ENCODE measurements at regions not wholly inside any gene's neighbourhood (a gene's known extent, or its start where the extent isn't known, plus 50 kb on each side); places are given as distances from the start of the nearest gene placed in this dataset.

GRCh38 chr21:31491617-31492016 is 147.6 kb upstream of the TIAM1 start:
- no peak overlapping the region for H3K4me3 ChIP-seq
- no peak overlapping the region for H3K27ac ChIP-seq
- intact Hi-C loops (cut with DNase I): no loop called here
- DNase-seq (ENCODE audit: extremely low spot score in 2 of 2): no peak
- no peaks in the 10 kb centered on the region for H3K4me1 ChIP-seq
- no peaks in the 10 kb centered on the region for H3K9me3 ChIP-seq
- TF ChIP-seq CTCF (IDR thresholded peaks at IDR 0.05) (no peak), POLR2A (IDR thresholded peaks at IDR 0.05) (no peak), POLR2AphosphoS5 (IDR thresholded peaks at IDR 0.05; ENCODE audit: insufficient read depth in 1 of 2, low read depth in 1 of 2) (no peak)
- H3K27me3 ChIP-seq: no peaks in the 10 kb centered on the region
- H3K36me3 ChIP-seq: no peaks in the 10 kb centered on the region

- H3K4me1 ChIP-seq: no peaks in the 10 kb centered on the region
- DNase-seq (ENCODE audit: extremely low spot score in 2 of 2): no peak
- TF ChIP-seq POLR2AphosphoS5 (IDR thresholded peaks at IDR 0.05; ENCODE audit: insufficient read depth in 1 of 2, low read depth in 1 of 2) (no peak), POLR2A (IDR thresholded peaks at IDR 0.05) (no peak), CTCF (IDR thresholded peaks at IDR 0.05) (no peak)
- no peaks in the 10 kb centered on the region for H3K36me3 ChIP-seq
- no peaks in the 10 kb centered on the region for H3K27me3 ChIP-seq
- H3K4me3 ChIP-seq: no peak overlapping the region
- H3K27ac ChIP-seq: no peak overlapping the region
- intact Hi-C loops (cut with DNase I): no loop called here
- H3K9me3 ChIP-seq: no peaks in the 10 kb centered on the region
Measured at GRCh38 chr21:31490443-31490842, 146.4 kb upstream of the TIAM1 start.

- Histone ChIP-seq H3K27me3 (no peaks in the 10 kb centered on the region), H3K4me3 (no peak overlapping the region), H3K9me3 (no peaks in the 10 kb centered on the region), H3K4me1 (no peaks in the 10 kb centered on the region), H3K36me3 (no peaks in the 10 kb centered on the region), H3K27ac (no peak overlapping the region)
- intact Hi-C loops (cut with DNase I): no loop called here
- TF ChIP-seq POLR2A (IDR thresholded peaks at IDR 0.05) (no peak), CTCF (IDR thresholded peaks at IDR 0.05) (no peak), POLR2AphosphoS5 (IDR thresholded peaks at IDR 0.05; ENCODE audit: insufficient read depth in 1 of 2, low read depth in 1 of 2) (no peak)
- no peak for DNase-seq (ENCODE audit: extremely low spot score in 2 of 2)
Measured at GRCh38 chr21:31489726-31490125, 145.7 kb upstream of the TIAM1 start.

- no peaks in the 10 kb centered on the region for H3K36me3 ChIP-seq
- intact Hi-C loops (cut with DNase I): no loop called here
- H3K27me3 ChIP-seq: no peaks in the 10 kb centered on the region
- DNase-seq (ENCODE audit: extremely low spot score in 2 of 2): no peak
- TF ChIP-seq CTCF (IDR thresholded peaks at IDR 0.05): no peak
- no peak for TF ChIP-seq POLR2A (IDR thresholded peaks at IDR 0.05)
- no peak overlapping the region for H3K27ac ChIP-seq
- H3K9me3 ChIP-seq: no peaks in the 10 kb centered on the region
- no peaks in the 10 kb centered on the region for H3K4me1 ChIP-seq
- no peak overlapping the region for H3K4me3 ChIP-seq
Measured at GRCh38 chr21:31489014-31489413, 145.0 kb upstream of the TIAM1 start.

GRCh38 chr21:31484219-31484618 is 140.2 kb upstream of the TIAM1 start:
- TF ChIP-seq POLR2A (IDR thresholded peaks at IDR 0.05) (no peak), POLR2AphosphoS5 (IDR thresholded peaks at IDR 0.05; ENCODE audit: insufficient read depth in 1 of 2, low read depth in 1 of 2) (no peak)
- no peak for DNase-seq (ENCODE audit: extremely low spot score in 2 of 2)
- Histone ChIP-seq H3K4me1 (no peaks in the 10 kb centered on the region), H3K27me3 (no peaks in the 10 kb centered on the region), H3K9me3 (no peaks in the 10 kb centered on the region), H3K4me3 (no peak overlapping the region), H3K27ac (no peak overlapping the region), H3K36me3 (no peaks in the 10 kb centered on the region)
- intact Hi-C loops (cut with DNase I): no loop called here

- Histone ChIP-seq H3K36me3 (no peaks in the 10 kb centered on the region), H3K9me3 (no peaks in the 10 kb centered on the region), H3K27me3 (no peaks in the 10 kb centered on the region), H3K27ac (no peak overlapping the region), H3K4me1 (no peaks in the 10 kb centered on the region), H3K4me3 (no peak overlapping the region)
- intact Hi-C loops (cut with DNase I): no loop called here
- no peak for DNase-seq (ENCODE audit: extremely low spot score in 2 of 2)
- TF ChIP-seq CTCF (IDR thresholded peaks at IDR 0.05): no peak
- no peak for TF ChIP-seq POLR2AphosphoS5 (IDR thresholded peaks at IDR 0.05; ENCODE audit: insufficient read depth in 1 of 2, low read depth in 1 of 2)
- no peak for TF ChIP-seq POLR2A (IDR thresholded peaks at IDR 0.05)
Measured at GRCh38 chr21:31483146-31483545, 139.1 kb upstream of the TIAM1 start.
